HG03135 (cell line): ENCODE measurements at regions not wholly inside any gene's neighbourhood (a gene's known extent, or its start where the extent isn't known, plus 50 kb on each side); places are given as distances from the start of the nearest gene placed in this dataset.

ENCODE experiments used
- ATAC-seq: cut with Tn5 transposase; IDR thresholded peaks from one replicate; pipeline ENCODE4 v1.9.1; 2021; ENCODE audit warnings: mild to moderate bottlenecking, moderate library complexity; ENCODE audit not compliant: unreplicated experiment

DNA sequence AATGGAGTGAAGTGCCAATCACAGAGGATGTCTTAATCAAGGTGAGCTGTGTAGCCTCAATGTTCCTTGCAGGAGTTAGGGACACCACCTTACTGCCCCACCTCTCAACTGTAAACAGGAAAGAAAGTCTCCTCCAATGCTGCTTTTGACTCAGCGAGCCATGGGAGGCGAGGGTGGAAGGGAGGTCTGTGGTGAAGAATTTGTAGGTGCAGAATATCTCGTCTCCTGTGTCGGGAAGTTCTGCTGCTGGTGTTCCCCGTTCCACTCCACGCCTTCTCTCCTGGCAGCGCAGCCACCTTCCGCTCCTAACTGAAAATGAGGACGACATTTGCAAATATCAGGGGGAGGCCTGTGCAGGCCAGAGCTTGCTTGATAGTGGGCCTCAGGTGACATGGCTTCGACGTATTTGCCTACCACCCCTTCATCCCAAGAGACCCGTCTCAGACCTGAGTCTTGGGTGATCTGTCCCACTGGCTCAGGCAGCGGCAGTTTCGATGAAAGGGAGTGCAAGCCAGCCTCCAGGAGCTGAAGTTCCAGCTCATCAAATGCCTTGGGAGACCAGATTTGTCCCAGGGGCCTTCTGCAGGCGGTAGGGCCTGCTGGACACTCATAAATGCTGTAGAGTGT, 368.3 kb upstream of the C1orf174 start:
- no peak for ATAC-seq

DNA sequence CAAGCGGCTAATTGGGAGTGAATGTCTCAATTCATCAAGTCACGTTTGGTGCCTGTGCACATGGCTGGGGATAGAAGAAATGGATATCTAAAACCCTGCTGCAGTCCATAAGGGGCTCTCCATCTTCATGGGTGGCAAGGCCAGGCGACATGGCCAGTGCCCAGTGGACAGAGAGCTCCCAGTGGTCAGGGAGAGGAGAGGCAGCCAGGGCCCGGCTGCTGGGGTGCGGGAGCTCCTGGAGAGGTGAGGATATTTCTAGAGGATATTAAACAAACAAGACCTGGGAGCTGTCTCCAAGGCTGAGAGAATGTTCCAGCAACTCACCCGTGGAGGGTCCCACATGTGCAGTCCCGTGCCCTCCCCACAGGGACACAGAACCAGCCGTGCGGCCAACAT, 368.8 kb upstream of the C1orf174 start:
- ATAC-seq = no peak

DNA sequence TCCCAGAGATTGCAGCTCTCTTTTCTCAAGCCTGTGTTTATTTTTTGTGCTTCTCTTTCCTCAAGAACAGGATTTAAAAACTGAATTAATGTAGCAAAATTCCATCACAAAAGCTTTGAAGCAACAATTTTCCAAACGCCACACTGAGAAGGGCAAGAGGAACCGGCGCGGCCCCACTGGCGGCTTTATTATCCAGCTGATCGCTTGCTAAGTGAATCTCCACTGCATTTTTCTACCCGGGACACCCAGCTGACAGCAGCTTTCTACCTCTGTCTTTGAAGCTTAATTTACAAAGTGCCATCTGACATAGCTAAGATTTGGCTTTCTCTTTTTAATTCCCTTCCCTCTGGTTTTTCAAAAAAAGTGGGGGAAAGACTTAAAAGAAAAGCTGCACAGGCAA, 369.3 kb upstream of the C1orf174 start:
- ATAC-seq = no peak

DNA sequence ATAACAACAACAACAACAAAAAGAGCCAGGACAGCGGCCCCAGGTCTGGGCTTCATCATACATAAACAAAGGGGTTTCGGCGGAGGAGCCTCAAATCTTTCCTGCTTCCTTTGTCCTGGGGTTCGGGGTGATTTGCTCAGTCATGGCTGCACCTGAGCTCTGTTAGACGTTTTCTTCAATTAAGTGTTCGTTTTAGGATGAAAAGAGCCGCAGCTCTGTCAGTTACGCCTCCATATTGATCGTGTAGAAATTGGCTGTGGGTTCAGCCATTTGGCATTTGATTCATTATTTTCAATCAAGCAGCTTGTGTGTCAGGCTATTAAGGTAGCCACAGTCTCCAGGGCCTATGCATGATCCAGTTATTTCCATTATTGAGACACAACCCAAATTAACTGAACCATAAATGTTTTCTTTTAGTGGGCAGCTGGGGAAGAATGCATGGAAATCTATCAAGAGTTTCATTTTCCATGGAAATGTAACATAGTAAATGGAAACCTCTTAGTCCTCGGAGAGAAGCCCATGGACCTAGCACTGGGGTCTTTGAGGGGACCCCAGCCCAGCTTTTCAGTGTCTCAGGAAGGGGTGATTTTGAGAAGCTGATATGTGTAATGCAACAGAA, 370.0 kb upstream of the C1orf174 start:
- ATAC-seq = no peak

DNA sequence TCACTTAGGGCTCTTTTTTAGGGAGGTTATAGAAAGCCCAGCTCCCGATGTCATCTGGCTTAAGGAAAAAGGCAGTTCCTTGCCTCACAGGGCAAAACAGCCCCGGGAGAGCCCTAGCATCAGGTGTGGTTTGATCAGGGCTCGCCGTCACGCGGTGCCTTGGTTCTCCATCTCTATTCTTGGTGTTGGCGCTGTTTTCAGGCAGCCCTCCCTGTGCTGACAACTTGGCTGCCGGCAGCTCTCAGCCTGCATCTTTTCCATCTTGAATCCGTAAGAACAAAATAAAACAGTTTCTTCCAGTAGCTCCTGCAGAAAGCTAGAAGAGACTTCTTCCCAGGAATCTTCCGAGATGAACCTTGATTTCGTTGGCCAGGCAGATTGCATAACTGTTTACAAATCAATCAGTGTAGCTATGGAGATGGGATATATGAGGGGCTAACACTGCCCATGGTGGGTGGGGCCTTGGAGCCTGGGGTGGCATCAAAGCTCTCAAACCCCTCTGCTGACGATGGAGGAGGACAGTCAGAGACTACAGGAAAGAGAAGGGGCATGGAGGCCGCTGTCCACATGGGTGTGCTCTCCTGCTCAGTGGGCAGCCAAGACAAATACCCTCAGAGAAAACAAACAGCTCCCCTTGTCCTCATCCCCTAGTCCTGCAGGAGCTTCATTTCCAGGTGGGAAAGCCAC, 370.7 kb upstream of the C1orf174 start:
- no peak for ATAC-seq

DNA sequence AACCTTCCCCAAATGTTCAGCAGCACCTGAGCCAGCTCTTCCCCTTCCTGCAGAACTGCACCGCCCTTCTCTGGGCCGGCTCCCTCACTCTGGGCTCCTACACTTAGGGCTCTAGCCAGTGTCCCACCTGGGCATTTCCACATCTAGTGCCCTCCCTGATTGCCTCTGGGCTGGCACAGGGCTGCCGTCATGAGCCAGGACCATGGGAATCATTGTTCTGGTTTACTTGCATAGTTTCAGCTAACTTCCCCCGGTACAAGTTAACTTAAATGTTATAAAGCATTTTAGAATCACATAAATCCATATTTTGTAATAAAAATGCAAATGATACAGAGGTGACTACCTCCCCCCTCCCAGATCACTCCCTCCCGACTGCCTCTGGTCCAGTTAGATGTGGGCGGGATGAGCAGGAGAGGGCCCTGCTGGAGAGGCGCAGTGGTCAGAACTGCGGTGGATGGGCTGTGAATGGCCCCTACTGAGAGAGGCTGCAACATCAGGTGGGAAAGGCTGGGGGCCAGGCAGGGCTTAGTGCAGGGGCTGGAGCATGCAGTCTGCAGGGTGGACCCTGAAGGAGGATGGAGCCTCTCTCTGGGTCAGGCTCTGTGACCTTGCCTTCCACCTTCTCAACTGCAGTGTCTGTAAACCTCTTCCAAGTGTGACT, 371.4 kb upstream of the C1orf174 start:
- ATAC-seq = no peak

DNA sequence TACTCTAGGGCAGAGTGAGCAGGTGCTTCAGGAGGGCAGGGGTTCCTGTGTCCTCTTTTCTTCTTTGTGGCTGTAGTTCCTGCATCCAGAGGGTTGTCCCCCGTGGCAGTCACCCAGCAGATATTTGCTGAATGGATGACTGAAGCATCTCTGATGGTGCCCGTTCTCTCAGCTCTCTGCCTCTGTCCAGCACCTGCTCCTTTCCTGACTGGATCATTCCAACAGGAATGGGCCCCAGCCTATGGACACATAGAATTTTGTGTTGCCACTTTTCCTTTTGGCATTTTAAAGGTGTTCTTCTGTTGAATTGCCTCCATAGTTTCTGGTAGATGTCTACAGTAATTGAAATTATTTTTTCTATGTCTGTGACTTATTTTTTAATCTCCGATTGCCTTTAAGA, 372.5 kb upstream of the C1orf174 start:
- no peak for ATAC-seq

DNA sequence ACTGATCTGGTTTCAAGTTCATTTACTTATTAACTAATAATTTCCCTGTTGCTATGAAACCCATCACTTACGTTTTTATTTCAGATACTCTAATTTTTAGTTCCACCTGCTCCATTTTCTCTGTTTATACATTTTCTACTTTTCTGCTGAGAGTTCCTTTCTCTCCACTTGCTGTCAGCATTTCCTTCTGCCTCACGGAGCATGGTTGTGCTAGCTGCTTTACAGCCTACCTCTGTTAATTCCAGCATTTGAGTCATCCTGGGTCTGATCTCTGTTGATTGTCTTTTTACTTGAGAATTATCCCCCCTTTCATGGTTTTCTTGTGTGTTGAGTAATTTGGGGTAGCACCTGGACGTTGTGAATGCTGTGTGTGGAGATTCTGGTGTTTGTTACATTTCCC, 373.2 kb upstream of the C1orf174 start:
- no peak for ATAC-seq

DNA sequence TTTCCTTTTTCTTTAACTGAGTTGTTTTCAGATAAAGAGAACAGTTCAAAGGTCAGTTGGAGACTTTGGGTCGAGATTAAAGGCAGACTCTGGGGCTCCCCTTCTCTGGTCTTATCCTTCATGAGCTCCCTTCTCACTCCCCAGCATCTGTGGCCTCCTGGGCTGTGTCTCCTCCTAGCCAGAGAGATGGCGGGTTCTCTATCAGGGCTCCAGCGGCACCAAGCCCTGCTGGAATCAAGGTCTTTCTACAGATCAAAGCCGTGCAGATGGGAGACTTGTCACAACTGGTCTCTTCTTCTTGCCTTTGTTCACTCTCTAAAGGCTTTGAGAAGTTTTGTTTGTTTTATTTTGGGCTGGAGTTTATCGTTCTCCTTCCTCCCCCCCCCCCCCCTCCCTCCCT, 373.7 kb upstream of the C1orf174 start:
- ATAC-seq = no peak

DNA sequence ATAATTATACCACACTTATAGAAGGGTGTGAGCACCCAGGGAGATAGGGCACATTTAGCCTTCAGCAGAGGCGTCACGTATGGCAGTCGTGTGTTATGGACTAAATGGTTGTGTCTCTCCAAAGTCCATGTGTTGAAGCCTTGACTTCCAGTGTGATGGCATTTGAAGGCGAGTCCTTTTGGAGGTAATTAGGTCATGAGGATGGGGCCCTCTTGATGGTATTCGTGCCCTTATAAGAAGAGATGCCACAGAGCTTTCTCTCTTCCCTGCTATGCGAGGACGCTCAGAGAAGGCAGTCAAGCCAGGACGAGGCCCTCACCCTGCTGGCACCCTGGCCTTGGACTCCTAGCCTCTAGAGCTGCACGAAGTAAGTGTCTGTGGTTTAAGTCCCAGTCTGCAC, 375.0 kb upstream of the C1orf174 start:
- ATAC-seq = no peak

DNA sequence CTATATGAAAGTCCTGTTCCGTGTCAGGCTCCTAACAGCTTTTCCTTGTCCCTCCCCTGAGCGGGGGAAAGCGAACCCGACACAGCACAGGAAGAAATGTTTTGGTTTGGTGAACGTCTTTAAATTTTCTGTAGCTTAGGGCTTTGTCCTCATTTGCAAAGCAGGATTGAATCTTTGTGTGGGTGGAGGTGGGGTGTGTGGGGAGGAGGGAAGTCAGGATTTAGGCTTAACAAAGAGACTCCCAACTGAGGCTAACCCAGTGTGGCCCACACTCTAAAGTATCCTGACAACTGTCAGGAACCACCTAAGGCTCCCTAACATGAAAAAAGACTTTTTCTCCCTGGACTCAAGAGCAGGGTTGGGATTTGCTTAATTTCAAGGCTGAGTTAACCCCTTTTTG, 376.2 kb upstream of the C1orf174 start:
- no peak for ATAC-seq

DNA sequence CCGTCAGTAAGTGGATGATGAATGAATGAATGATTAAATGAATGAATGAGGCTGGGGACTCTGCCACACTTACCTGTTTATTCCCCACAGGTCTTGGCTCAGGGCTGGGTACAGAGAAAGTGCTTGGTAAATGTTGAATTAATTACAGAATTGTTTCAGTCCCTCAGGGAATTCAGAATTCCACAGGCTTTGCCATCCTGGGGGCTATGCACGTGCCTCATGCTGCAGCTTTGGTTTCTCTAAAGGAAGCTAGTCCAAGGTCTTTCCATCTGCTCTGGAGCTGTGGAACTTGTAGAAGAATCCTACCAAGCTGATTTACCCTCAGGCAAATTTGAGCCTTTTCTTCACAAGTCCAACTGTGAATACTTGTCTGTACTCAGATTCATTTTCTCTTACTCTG, 376.8 kb upstream of the AJAP1 start:
- ATAC-seq = no peak

DNA sequence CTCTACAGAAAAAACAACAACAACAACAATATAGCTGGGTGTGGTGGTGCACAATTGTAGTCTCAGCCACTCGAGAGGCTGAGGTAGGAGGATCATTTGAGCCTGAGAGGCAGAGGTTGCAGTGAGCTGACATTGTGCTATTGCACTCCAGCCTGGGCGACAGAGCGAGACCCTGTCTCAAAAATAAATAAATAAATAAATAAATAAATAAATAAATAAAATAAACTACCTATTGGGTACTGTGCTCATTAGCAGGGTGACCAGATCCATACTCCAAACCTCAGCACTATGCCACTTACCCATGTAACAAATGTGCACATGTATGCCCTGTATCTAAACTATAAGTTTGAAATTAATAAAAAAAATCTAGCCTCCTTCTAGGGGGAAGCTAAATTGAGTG, 369.4 kb upstream of the AJAP1 start:
- no peak for ATAC-seq

DNA sequence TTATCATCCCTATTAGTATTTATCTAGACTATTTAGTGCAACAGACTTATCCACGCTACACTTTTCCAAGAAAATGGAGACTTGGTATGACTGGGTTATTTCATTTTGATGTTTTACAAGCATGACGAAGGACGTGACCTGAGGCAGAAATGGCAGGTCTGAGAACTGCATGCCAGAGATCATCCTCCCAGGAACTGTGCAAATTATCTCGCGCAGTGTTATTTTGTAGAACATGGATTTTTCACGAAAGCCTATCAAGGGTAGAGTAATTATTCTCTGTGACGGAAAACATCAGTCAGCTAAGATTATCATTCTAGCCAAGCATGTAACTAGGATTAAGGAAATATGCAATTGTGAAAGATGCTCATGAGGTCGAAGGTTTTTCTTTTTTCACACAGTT, 361.5 kb upstream of the AJAP1 start:
- no peak for ATAC-seq

DNA sequence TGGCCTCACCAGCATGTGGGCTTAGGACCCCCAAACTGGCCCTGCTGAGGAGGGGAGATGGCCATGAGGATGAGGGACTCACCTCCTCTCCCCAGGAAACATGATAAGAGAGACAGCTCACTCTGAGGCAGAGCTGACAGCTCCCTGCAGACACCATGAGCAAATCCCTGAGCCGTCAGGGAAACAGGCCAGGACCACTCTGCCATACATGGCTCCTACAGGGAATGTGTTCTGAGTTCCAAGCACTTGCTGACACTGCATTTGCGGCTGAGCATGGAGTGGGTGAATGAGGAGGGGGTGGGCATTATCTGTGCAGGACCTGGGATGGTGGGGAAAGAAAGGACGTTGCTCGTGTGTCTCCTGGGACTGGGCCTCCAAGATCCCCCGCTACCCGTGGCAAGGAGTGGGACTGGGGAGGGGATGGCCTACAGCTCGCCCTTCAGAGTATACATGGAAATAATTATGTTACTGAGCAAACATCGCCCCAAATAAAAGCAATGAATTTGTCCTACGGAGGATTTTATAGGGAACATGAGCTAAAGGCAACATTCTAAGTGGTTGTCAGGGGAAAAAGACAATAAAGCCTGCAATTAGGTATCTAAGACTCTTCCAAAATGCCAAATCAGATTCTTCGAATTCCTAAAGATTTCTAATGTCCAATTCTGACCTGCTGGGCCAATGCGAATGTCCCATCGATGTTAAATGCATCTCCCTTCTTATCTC, 355.9 kb upstream of the AJAP1 start:
- no peak for ATAC-seq

DNA sequence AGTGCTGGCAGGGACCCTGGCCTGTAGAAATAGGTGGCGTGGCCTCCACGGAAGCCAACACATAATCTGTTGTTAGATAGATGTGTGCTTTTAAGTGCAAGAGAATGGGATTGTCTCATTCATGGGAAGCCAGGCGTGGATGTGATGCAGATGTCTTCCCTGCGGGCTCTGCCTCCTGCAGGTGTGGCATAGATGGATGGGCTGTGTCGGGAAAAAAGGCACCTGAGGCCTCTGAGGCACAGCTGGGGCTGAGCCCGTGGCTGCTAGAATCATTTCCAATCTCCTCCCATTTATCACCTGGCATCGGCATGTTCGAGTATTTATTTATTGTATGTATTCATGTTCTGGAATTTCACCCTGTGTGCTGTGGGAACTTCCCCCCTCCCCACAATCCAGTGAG, 353.4 kb upstream of the AJAP1 start:
- no peak for ATAC-seq

DNA sequence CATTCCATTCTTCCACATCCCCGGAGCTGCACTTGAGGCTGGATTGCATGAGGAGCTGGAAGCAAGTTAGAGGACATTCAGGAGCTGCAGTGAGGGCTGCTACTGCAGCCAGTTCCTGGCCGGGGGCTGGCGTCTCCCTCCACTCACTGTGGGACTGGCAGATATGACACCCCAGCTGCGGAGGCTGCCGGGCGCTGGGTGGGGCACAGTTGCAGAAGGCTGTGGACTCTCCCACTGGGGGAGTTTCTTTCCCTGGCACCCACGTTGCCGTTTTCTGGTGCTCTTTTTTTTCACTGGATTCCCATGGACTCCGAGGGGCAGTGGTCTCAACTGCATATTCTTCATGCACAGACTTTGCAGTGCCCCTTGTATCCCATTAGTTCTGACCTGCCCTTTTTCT, 351.1 kb upstream of the AJAP1 start:
- no peak for ATAC-seq

DNA sequence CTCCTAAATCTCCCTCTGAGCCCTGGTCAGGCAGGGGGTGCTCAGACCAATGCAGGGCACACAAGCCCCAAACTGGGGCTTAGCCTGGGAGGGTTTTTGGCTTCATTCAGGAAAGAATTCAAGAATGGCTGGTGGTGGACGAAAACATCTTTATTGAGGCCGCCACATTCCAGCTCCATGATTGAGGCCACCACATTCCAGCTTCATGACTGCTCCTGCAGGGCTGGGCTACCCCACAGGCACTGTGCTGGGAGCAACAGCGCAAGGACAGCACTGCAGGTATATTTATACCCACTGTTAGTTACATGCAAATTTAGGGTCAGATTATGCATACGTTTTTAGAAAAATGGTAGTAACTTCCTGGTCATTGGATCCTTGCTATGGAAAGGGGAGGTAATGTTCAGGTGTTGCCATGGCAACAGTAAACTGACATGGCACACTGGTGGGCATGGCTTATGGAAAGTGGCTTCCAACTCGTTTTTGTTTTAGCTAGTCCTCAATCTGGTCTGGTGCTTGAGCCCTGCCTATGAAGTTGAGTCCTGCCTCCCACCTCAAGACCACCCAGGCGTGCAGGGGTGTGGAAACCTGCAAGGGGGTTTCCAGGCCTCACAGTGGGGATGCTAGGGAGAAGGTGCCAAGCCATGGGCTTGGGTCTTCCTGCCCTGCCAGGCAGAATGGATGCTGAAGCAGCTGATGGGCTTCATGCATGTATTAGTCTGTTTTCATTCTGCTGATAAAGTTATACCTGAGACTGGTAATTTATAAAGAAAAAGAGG, 348.7 kb upstream of the AJAP1 start:
- no peak for ATAC-seq

DNA sequence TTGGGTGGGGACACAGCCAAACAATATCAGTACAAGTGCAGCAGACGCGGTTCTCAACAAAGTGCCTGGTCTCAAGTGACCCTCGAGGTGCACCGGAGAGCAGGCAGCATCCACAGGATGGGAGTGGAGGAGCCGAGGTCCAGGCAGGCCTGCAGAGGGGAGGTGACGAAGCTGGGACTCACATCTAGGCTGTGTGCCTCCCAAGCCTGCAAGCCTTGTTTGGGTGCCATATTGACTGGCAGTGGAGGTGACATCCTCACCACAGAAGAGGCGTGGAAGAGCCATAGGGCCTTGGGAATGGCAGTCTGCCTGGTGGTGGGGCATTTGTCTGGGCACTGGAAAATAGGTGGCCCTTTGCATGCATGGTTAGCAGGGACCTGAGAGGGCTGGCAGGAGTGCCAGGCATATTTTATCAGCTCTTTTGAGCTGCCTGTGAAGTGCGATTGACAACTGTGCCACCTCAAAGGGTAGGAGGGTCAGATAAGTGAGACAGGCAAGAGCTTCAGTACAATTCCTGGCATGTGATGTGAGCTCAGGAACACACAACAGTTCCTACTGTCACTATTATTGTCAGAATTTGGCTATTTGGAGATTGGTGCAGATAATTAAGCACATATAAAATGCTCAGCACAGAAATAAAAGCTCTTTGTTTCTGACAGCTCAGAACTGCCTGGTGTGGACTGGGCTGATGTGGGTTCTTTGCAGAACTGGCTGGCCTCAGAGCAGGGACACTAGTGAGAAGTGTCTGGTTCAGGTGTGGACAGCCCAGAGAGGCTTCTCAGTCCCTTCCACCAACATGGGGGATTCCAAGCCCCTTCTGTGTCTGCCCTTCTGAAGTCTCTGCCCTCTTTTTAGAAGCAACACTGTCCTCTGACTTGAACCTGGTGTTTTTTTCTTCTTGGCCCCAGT, 347.6 kb upstream of the AJAP1 start:
- no peak for ATAC-seq

DNA sequence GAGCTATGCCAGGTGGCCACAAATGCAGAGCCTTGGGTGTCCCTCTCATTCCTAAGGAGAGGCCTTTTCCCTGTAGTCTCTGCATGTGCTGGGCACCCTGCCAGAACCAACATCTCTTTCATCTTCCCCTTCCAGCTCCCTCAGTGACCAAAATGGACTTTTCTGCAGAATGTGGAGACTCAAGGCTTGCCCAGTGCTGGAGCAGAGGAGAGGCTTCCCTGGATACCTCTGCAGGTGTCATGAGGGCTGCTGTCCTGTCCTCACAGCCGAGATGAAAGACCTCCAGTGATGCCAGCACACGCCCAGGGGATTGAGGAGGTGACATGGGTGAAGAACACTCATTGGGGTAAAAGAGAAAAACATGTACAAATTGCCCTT, 347.0 kb upstream of the AJAP1 start:
- ATAC-seq = no peak
